ENCODE measurements at regions not wholly inside any gene's neighbourhood (a gene's known extent, or its start where the extent isn't known, plus 50 kb on each side); places are given as distances from the start of the nearest gene placed in this dataset.
A peak's percentile ranks its signal among the peaks of the same experiment; 100 is the strongest.

- DNase-seq = peak; percentile 95
Measured at GRCh38 chr11:111019871-111020670, 225.5 kb upstream of the POU2AF2 start.

DNA sequence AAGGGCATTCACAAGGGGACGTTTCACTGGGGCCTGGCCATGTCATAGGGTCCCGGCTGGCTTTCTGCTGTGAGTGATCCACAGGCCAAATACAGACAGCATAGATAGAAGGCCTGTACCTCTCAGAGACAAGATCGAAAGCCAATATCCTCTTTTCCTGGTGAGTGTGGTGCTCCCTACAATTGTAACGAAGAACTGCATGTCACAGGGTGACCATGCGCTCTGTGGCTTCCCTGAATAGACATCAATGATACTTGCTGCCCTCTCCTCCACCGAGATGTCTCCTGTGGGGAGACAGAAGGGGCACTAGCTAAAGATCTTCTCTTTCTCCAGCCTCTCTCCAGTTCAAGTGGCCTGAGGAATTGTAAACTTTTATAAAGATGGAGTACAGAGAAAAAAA is 226.1 kb upstream of the POU2AF2 start:
- peak; percentile 74 for DNase-seq

GRCh38 chr11:111018566-111018965 is 227.0 kb upstream of the POU2AF2 start:
- DNase-seq = peak; percentile 80

GRCh38 chr11:111012491-111012890 is 233.0 kb upstream of the POU2AF2 start:
- no peak for DNase-seq

GRCh38 chr11:111011275-111011594 is 234.3 kb upstream of the POU2AF2 start:
- DNase-seq = no peak

DNA sequence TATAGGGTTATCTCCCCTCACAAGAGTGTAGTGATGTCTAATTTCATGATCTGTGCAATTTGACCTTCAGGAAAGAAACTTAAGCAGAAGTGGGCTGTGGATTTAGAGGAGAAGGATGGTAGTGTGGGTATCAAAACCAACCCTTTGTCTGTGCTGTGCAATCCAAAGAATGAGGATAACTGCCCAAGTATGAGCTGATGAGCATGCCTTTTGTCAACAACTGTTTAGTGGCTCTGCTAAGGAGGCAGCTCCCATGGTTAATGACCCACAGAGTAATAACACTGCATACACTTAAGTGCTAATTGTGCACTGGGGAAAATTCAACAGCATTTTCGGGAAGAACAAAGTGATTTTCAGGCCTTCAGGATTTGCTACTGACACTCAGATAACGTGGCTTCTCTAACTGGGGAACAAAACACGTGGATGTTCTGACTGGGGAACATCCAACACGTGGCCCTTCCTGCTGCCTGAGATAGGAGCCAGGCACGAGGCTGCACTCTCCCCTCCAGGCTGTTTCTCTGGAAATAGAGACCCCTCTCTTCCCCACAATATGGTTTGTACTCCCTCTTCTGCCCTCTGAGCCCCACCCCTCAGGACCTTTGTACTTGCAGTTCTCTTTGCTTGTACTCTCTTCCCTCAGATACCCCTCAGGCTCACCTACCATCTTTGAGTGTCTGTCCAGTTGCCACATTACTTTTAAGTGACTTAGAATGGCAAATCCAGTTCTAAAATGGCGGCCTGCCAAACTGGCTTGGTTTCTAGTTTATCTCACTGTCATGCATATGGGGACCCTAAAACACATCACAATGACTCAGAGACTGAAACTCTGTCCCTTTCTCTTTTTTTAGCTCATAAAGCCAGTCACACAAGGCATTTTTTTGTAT is 234.9 kb upstream of the POU2AF2 start:
- no peak for DNase-seq

GRCh38 chr11:111006227-111006626 is 239.3 kb upstream of the POU2AF2 start:
- DNase-seq = no peak

- DNase-seq = peak; percentile 81
Measured at GRCh38 chr11:111001986-111002611, 243.4 kb upstream of the POU2AF2 start.

DNA sequence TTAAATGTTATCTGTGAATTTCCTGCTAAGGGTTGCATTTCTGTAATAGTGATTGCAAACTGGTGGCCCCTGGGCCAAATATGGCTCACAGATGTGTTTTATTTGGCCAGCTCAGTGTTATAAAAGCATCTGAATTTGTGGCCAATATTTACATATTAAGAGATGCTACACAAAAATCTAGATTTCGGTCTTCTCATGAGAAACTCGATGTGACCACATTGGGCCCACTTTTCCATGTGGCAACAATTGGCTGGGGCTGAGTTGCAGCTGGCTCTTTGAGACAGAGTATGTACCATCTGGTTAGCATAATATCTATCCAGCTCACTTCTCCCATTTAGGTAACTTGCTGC is 244.5 kb upstream of the POU2AF2 start:
- no peak for DNase-seq

- peak; percentile 47 for DNase-seq
Measured at GRCh38 chr11:111000400-111001080, 245.0 kb upstream of the POU2AF2 start.

DNA sequence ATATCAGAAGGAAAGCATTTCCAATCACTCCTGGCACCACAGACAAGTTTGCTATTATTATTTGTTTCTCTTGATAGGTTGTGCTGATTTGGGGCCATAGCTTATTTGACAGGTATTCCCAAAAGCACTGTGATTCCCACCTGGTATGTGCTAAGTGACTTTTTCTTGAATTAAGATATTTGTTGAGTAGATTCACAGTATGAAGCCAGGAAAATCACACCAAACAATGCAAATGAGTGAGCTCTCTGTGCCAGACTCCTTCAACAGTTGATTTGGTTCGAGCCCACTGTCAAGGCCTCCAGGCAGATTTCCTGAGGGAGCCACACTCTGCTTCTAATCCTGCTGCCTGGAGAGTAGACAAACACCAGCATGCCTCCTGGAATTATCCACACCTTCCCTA is 253.0 kb upstream of the POU2AF2 start:
- DNase-seq = no peak

- no peak for DNase-seq
Measured at GRCh38 chr11:110991661-110992355, 253.7 kb upstream of the POU2AF2 start.

GRCh38 chr11:110990311-110990710 is 255.2 kb upstream of the POU2AF2 start:
- no peak for DNase-seq

DNA sequence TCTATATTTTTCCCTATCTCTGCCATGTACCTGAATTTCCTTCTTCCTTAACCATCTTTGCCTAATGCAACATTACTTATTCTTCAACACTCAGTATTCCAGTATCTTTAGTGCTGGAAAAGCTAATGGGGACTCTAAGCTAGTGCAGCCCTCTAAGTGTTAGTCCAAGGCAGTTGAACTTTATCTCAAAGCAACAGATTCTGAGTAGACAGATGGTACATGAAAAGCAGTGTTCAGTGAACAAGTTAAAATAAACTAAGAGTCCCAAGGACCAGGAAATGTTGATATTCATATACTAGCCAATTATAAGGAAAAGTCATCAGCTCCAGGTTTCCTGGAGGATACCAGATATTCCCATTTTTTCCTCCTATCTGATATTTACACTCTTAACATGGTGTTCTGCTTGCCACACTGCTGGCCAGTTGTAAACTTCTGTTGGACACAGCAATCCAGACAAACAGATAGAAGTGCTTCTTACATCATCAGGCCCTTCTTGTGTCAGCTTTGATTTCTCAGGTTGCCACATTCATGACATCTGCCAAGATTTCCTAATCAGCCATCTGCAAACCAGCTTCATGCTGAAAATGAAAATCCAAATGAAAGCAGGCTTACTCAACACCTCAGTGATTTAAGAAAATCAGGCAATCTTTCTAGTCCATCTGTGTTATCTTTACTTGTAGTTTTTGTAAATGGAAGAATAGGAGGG is 255.9 kb upstream of the POU2AF2 start:
- peak; percentile 96 for DNase-seq

DNA sequence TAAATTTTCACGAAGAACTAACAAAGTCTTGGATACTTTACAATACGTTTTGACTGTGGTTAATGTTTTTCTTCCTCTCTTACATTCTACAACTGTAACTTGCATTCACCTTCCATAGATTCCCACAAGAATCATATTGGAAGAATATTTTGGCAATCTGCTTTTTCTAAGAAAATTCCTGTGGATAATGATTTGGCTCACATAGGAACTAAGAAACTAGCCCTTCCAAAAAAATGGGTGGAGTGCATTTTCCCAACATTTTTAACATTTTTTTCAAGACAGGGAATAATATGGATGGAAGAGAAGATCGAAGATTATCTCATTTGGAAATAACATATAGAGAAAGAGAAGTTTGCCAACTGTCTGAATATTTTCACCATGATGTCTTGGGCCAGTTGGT is 256.9 kb upstream of the POU2AF2 start:
- no peak for DNase-seq

DNA sequence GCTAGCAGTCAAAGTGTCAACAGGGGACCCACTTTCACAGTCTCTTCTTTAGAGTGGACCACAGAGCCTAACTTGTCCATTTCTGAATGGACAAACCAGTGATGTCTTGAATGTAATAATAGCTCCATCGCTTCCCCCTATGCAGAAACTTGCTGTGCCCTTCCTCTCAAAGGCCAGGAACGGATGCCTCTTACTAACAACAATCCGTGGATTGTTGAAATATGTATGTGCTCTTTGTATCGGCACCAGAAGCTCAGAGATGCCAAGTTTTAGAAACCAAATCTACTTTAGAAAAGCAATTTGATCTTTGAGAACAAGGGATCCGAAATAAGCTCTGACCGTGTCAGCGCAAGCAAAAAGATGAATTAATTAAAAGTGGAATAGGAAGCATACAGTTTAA is 259.5 kb upstream of the POU2AF2 start:
- no peak for DNase-seq

GRCh38 chr11:110985547-110985946 is 260.0 kb upstream of the POU2AF2 start:
- no peak for DNase-seq

DNA sequence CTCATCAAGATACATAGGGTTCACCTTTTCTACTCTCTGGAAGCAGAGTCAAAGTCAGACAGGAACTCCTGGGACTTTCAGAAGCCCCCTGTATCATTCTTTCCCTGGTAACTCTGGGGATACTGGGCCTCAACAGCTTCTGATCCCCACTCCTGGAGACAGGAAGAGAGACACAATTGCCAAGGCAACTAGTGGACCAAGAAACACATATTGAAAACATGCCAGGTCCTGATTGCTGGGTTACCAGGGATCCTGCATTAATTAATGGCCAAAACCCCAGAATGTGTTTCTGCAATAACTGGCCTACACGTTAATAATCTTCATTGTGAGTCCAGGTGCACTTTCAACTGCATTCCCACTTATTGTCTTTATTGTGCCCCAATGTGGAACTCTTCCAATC is 260.8 kb upstream of the POU2AF2 start:
- DNase-seq = no peak

- no peak for DNase-seq
Measured at GRCh38 chr11:110984147-110984546, 261.4 kb upstream of the POU2AF2 start.

DNA sequence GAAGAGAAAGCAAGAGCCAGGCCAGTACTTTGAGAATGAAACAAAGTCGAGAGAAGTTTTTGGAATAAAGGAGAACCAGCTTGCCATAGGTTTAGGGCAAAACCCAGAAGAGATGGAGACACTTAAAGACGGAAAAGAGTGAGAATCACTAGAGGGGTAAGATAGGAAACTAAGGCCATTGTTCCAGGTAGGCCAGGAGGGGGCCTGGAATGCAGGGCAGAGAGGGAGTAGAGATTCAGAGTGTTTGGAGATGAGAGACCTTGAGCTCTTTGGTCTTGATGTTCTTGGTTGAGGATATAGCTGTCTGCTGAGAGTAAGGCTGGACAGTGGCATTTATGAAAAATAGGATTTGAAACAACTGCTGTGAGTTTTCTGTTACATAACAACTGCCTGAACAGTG is 263.3 kb upstream of the POU2AF2 start:
- DNase-seq = no peak

GRCh38 chr11:110979696-110980095 is 265.8 kb upstream of the POU2AF2 start:
- no peak for DNase-seq

DNA sequence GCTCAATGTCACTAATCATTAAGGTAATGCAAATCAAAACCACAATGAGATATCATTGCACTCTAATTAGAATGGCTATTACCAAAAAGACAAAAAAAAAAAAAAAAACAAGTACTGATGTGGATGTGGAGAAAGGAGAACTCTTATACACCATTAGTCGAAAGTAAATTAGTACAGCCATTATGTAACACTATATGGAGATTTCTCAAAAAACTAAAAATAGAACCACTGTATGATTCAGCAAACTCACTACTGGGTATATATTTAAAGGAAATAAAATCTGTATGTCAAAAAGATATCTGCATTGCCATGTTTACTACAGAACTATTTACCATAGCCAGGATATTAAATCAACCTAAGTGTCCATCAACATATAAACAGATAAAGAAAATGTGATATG is 265.4 kb upstream of the ARHGAP20 start:
- peak; percentile 82 for DNase-seq
